Natural killer cell (primary cell): ENCODE measurements at regions not wholly inside any gene's neighbourhood (a gene's known extent, or its start where the extent isn't known, plus 50 kb on each side); places are given as distances from the start of the nearest gene placed in this dataset.

Experiments used
- ATAC-seq, 3 donors: fragments of 150-1000 bp in 2 of 3; fragments of 200-7000 bp in 1 of 3; cut with Tn5 transposase; 1 replicate in 1 of 3; 2 replicates in 2 of 3; pipeline ENCODE4 v1.10.0; 2021; ENCODE audit warnings: mild to moderate bottlenecking in 2 of 3, moderate library complexity in 2 of 3
- DNase-seq, 2 donors: peaks; one replicate each; pipeline versions ENCODE4 v3.0.0 to v3.0.0-alpha.2; 2013 to 2021; ENCODE audit warnings: mixed read lengths in 1 of 2
- H3K27ac ChIP-seq: one replicate; pipeline ENCODE4 v1.5.1; 2013; ENCODE audit warnings: mild to moderate bottlenecking, low read length
- H3K27me3 ChIP-seq: one replicate; pipeline ENCODE4 v1.6.1; 2013; ENCODE audit warnings: low read length; ENCODE audit not compliant: control insufficient read depth, insufficient read depth
- H3K36me3 ChIP-seq: one replicate; pipeline ENCODE4 v1.6.1; 2013; ENCODE audit warnings: low read length; ENCODE audit not compliant: control insufficient read depth, insufficient read depth
- H3K4me1 ChIP-seq: one replicate; pipeline ENCODE4 v1.6.1; 2013; ENCODE audit warnings: low read length; ENCODE audit not compliant: control insufficient read depth, insufficient read depth
- H3K4me3 ChIP-seq: one replicate; pipeline ENCODE4 v1.5.1; 2013; ENCODE audit warnings: low read length
- H3K9me3 ChIP-seq: one replicate; pipeline ENCODE4 v1.6.1; 2013; ENCODE audit warnings: low read length; ENCODE audit not compliant: control insufficient read depth, insufficient read depth
- H3K27ac Mint-ChIP-seq, 2 donors: one replicate each; pipeline ENCODE4 v1.8.0; 2022; ENCODE audit warnings: mild to moderate bottlenecking in 2 of 2, mixed read lengths in 2 of 2, moderate library complexity in 1 of 2
- H3K27me3 Mint-ChIP-seq, 2 donors: one replicate each; pipeline ENCODE4 v1.8.0; 2022; ENCODE audit warnings: low read depth in 2 of 2, mixed read lengths in 2 of 2
- H3K36me3 Mint-ChIP-seq: one replicate; pipeline ENCODE4 v1.8.0; 2022; ENCODE audit warnings: mixed read lengths
- H3K4me1 Mint-ChIP-seq, 2 donors: one replicate each; pipeline ENCODE4 v1.8.0; 2022; ENCODE audit warnings: mixed read lengths in 2 of 2
- H3K4me3 Mint-ChIP-seq: one replicate; pipeline ENCODE4 v1.8.0; 2022; ENCODE audit warnings: mild to moderate bottlenecking, moderate library complexity, mixed read lengths
- H3K9me3 Mint-ChIP-seq, 2 donors: one replicate each; pipeline ENCODE4 v1.8.0; 2022; ENCODE audit warnings: mixed read lengths in 2 of 2
- whole genome bisulfite sequencing: methylation state at CpG from one replicate; pipeline ENCODE4 v1.1.7; 2013; ENCODE audit warnings: missing lambda C conversion rate; ENCODE audit not compliant: insufficient coverage; 5-methylcytosine and 5-hydroxymethylcytosine counted together
- intact Hi-C: fragments of 100-400 bp; cut with micrococcal nuclease; formaldehyde crosslinking; loops from one replicate; pipeline ENCODE4 v1.14.2; 2022
- TF ChIP-seq, protein P1 (sequence below): fragments of 200-600 bp; IDR thresholded peaks from one replicate; pipeline ENCODE4 v1.8.0; 2022; ENCODE audit warnings: antibody characterized with exemption

DNA sequence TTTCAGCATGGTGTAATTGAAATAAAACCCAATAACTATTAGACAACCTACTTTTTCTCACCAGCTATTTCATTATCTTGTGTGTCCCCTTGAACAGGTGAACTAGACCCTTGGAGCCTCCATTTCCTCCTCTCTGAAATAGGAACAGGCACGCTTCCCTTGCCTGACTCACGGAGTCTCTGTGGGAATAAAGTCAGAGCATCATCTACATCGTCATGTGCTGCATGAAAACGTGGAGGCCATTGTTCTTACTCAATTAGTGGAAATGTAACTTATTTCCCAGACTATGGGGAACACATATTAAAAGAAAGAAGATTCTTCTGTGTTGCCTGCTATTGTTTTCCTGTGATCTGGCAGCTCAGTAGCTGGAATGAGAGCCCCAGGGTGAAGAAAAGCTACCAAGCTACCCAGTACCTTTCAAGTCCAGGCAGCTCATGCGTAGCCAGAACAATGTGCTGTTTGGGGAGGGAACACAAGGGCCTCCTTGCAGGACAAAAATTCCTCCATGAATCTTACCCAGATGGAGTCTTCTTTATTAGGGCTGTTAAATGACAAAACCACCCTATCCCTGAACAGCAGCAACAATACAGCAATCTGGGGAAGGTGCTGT, 59.8 kb downstream of the SOX11 start:
- H3K4me1 ChIP-seq, result no peaks in the 10 kb centered on the region
- H3K36me3 Mint-ChIP-seq, result no peaks in the 10 kb centered on the region
- H3K27ac ChIP-seq, result no peak overlapping the region
- no peak overlapping the region for H3K27ac Mint-ChIP-seq
- H3K27me3 Mint-ChIP-seq, result no peaks in the 10 kb centered on the region
- ATAC-seq (no peak), DNase-seq (no peak)
- no peak overlapping the region for H3K4me3 Mint-ChIP-seq
- TF ChIP-seq, protein P1, sequence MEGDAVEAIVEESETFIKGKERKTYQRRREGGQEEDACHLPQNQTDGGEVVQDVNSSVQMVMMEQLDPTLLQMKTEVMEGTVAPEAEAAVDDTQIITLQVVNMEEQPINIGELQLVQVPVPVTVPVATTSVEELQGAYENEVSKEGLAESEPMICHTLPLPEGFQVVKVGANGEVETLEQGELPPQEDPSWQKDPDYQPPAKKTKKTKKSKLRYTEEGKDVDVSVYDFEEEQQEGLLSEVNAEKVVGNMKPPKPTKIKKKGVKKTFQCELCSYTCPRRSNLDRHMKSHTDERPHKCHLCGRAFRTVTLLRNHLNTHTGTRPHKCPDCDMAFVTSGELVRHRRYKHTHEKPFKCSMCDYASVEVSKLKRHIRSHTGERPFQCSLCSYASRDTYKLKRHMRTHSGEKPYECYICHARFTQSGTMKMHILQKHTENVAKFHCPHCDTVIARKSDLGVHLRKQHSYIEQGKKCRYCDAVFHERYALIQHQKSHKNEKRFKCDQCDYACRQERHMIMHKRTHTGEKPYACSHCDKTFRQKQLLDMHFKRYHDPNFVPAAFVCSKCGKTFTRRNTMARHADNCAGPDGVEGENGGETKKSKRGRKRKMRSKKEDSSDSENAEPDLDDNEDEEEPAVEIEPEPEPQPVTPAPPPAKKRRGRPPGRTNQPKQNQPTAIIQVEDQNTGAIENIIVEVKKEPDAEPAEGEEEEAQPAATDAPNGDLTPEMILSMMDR, result no peak
- H3K9me3 ChIP-seq, result peaks cover 9% of the 10 kb centered on the region
- no peaks in the 10 kb centered on the region for H3K27me3 ChIP-seq
- 73% methylated on average over 5 of the region's 5 CpGs for WGBS
- H3K4me3 ChIP-seq, result no peak overlapping the region
- intact Hi-C loops, result no loop called here
- peaks cover 16 to 23% of the 10 kb centered on the region in 2 donors for H3K9me3 Mint-ChIP-seq
- no peaks in the 10 kb centered on the region for H3K36me3 ChIP-seq
- no peaks in the 10 kb centered on the region for H3K4me1 Mint-ChIP-seq

DNA sequence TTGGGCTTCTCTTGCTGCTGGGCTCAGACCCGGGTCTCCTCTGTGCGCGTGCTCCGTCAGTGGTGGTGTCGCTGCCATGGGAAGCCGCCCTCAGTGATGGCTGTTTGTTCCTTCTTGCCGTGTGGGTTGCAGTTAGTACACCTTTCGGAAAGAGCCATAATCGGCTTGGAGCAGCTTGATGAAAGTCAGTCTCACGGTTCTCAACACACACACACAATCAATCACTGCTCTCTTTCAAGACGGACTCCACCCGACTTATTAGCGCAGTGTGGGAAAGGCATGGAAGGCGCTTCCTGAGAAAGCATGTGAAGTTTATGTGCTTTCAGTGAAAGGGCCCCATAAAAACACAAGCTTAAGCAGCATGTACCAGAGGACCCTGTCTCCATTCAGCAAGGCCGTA, 64.1 kb downstream of the SOX11 start:
- Mint-ChIP-seq H3K9me3 (peaks cover 3 to 5% of the 10 kb centered on the region in 2 donors), H3K27me3 (no peaks in the 10 kb centered on the region), H3K36me3 (no peaks in the 10 kb centered on the region), H3K27ac (no peak overlapping the region), H3K4me3 (no peak overlapping the region), H3K4me1 (no peaks in the 10 kb centered on the region)
- no peak overlapping the region for H3K4me3 ChIP-seq
- no peaks in the 10 kb centered on the region for H3K36me3 ChIP-seq
- ATAC-seq (no peak), DNase-seq (no peak)
- no peak overlapping the region for H3K27ac ChIP-seq
- no peaks in the 10 kb centered on the region for H3K27me3 ChIP-seq
- H3K4me1 ChIP-seq, result no peaks in the 10 kb centered on the region
- 71% methylated on average over 15 of the region's 15 CpGs for WGBS
- TF ChIP-seq, protein P1, result no peak
- intact Hi-C loops, result no loop called here
- H3K9me3 ChIP-seq, result peaks cover 6% of the 10 kb centered on the region

DNA sequence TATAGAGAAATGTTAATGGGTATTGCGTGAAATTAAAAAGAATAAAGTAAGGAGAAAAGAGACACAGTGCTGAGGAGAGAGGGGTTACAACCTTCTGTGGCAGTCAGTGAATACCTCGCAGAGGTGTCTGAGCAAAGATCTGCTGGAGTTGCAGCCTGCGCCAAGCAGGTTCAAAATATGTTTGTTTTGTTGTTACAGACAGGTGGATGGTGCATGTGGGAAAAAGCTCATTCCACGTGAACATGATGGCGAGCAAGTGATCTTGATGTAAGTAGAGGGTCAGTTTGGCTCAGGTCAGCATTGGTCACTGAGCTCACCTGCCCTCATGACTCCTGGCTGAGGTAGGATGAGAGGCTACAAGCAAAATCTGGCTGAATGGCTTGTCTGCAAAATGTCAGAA, 66.2 kb downstream of the SOX11 start:
- TF ChIP-seq, protein P1, result no peak
- peaks cover 6% of the 10 kb centered on the region for H3K9me3 ChIP-seq
- H3K27me3 ChIP-seq, result no peaks in the 10 kb centered on the region
- Mint-ChIP-seq H3K36me3 (no peaks in the 10 kb centered on the region), H3K27ac (no peak overlapping the region), H3K4me3 (no peak overlapping the region), H3K9me3 (peaks cover 3 to 5% of the 10 kb centered on the region in 2 donors), H3K4me1 (no peaks in the 10 kb centered on the region), H3K27me3 (no peaks in the 10 kb centered on the region)
- H3K36me3 ChIP-seq, result no peaks in the 10 kb centered on the region
- H3K27ac ChIP-seq, result no peak overlapping the region
- ATAC-seq (no peak), DNase-seq (no peak)
- intact Hi-C loops, result no loop called here
- H3K4me3 ChIP-seq, result no peak overlapping the region
- H3K4me1 ChIP-seq, result no peaks in the 10 kb centered on the region
- WGBS, result 83% methylated on average over 5 of the region's 5 CpGs

DNA sequence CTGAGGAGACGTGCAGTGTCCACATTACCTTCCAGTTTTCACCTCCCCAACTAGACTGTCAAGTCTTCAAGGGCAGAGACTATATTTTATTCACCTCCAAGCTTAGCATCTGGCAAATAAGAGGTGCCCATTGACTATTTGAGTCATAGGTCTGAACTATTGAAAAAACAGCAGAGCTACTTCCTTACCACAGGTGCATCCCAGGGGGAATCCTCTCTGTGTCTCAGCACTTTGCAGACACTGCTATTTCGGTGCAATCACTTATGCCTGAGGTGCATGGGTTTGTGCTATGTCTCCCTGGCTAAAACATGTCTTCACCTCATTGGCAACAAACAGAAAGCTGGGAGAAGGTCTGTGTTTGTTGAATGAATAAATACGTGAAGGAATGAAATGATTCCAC, 67.8 kb downstream of the SOX11 start:
- Mint-ChIP-seq H3K4me3 (no peak overlapping the region), H3K9me3 (peaks cover 2 to 4% of the 10 kb centered on the region in 2 donors), H3K27me3 (no peaks in the 10 kb centered on the region), H3K27ac (no peak overlapping the region), H3K36me3 (no peaks in the 10 kb centered on the region), H3K4me1 (no peaks in the 10 kb centered on the region)
- peaks cover 3% of the 10 kb centered on the region for H3K9me3 ChIP-seq
- H3K4me1 ChIP-seq, result no peaks in the 10 kb centered on the region
- ATAC-seq (no peak), DNase-seq (no peak)
- intact Hi-C loops, result no loop called here
- H3K27me3 ChIP-seq, result no peaks in the 10 kb centered on the region
- no peak overlapping the region for H3K27ac ChIP-seq
- H3K4me3 ChIP-seq, result no peak overlapping the region
- WGBS, result 58% methylated on average over 2 of the region's 3 CpGs
- no peaks in the 10 kb centered on the region for H3K36me3 ChIP-seq
- TF ChIP-seq, protein P1, result no peak
